Activated T-cell treated with anti-CD3 and anti-CD28 coated beads, Interleukin-2, amount 50 U/mL, for 72 hours (primary cell): ENCODE measurements at regions not wholly inside any gene's neighbourhood (a gene's known extent, or its start where the extent isn't known, plus 50 kb on each side); places are given as distances from the start of the nearest gene placed in this dataset.

Experiments
- ATAC-seq, 2 donors: fragments of 150-1000 bp; cut with Tn5 transposase; replicated peaks in 1 of 2; 2 replicates each; pipeline ENCODE4 v1.10.0; 2021; ENCODE audit warnings: moderate library complexity in 2 of 2, mild to moderate bottlenecking in 1 of 2
- DNase-seq, 2 donors: peaks; one replicate each; pipeline ENCODE4 v3.0.0; 2021 to 2022; ENCODE audit warnings: mixed read lengths in 1 of 2
- H3K27ac Mint-ChIP-seq: one replicate; pipeline ENCODE4 v1.8.0; 2022; ENCODE audit warnings: mild to moderate bottlenecking, moderate library complexity, mixed read lengths
- H3K27me3 Mint-ChIP-seq: one replicate; pipeline ENCODE4 v1.8.0; 2022; ENCODE audit warnings: low read depth, mixed read lengths
- H3K36me3 Mint-ChIP-seq, 2 donors: one replicate each; pipeline ENCODE4 v1.8.0; 2022; ENCODE audit warnings: mixed read lengths in 2 of 2, mild to moderate bottlenecking in 1 of 2; ENCODE audit not compliant: insufficient read depth in 2 of 2
- H3K4me1 Mint-ChIP-seq: one replicate; pipeline ENCODE4 v1.8.0; 2022; ENCODE audit warnings: low read depth, mixed read lengths
- H3K4me3 Mint-ChIP-seq, 2 donors: one replicate each; pipeline ENCODE4 v1.8.0; 2022; ENCODE audit warnings: mild to moderate bottlenecking in 2 of 2, mixed read lengths in 2 of 2, moderate library complexity in 2 of 2
- H3K9me3 Mint-ChIP-seq, 2 donors: one replicate each; pipeline ENCODE4 v1.8.0; 2022; ENCODE audit warnings: mixed read lengths in 2 of 2

DNA sequence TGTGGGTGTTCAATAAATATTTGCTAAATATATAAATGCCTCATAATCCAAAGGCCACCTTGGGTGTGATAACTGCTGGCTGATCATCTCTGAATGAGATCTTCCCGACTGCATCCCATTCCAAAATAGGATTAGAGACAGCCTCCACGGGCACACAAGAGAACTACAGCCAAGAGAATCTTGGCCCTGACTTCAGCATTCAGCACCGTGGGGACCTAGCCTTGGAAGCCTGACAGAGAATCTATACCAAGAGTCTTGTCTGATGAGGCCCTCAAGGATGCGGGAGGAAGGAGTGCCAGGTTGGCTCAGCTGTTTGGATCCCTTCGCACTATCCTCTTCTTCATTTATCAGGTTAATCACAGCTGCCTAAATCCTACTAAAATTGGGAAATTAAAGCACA lies 85.8 kb downstream of the RBM43 start:
- DNase-seq (no peak), ATAC-seq (no peak)
- no peaks in the 10 kb centered on the region for H3K4me1 Mint-ChIP-seq
- no peaks in the 10 kb centered on the region for H3K36me3 Mint-ChIP-seq
- peaks cover 5% of the 10 kb centered on the region for H3K27me3 Mint-ChIP-seq
- H3K9me3 Mint-ChIP-seq: no peaks in the 10 kb centered on the region
- no peak overlapping the region for H3K27ac Mint-ChIP-seq
- no peak overlapping the region for H3K4me3 Mint-ChIP-seq

- ATAC-seq: no peak
- Mint-ChIP-seq H3K9me3 (no peaks in the 10 kb centered on the region), H3K27me3 (peaks cover 5% of the 10 kb centered on the region), H3K4me1 (no peaks in the 10 kb centered on the region), H3K4me3 (no peak overlapping the region), H3K27ac (no peak overlapping the region), H3K36me3 (no peaks in the 10 kb centered on the region)
- no peak for DNase-seq
Observed at GRCh38 chr2:151174127-151174526, 87.5 kb downstream of the RBM43 start.

- Mint-ChIP-seq H3K4me1 (no peaks in the 10 kb centered on the region), H3K9me3 (no peaks in the 10 kb centered on the region), H3K4me3 (no peak overlapping the region), H3K27me3 (peaks cover 5% of the 10 kb centered on the region), H3K36me3 (no peaks in the 10 kb centered on the region), H3K27ac (no peak overlapping the region)
- DNase-seq (no peak), ATAC-seq (no peak)
Observed at GRCh38 chr2:151171186-151171585, 90.5 kb downstream of the RBM43 start.

GRCh38 chr2:151166410-151166809 lies 95.3 kb downstream of the RBM43 start:
- H3K27me3 Mint-ChIP-seq: peaks cover 7% of the 10 kb centered on the region
- no peak overlapping the region for H3K27ac Mint-ChIP-seq
- no peaks in the 10 kb centered on the region for H3K36me3 Mint-ChIP-seq
- no peaks in the 10 kb centered on the region for H3K4me1 Mint-ChIP-seq
- no peaks in the 10 kb centered on the region for H3K9me3 Mint-ChIP-seq
- no peak for ATAC-seq
- no peak for DNase-seq
- H3K4me3 Mint-ChIP-seq: no peak overlapping the region

GRCh38 chr2:151165105-151165684 lies 96.5 kb downstream of the RBM43 start:
- no peak for ATAC-seq
- Mint-ChIP-seq H3K27ac (no peak overlapping the region), H3K27me3 (peaks cover 7% of the 10 kb centered on the region), H3K36me3 (no peaks in the 10 kb centered on the region), H3K4me3 (no peak overlapping the region), H3K4me1 (no peaks in the 10 kb centered on the region), H3K9me3 (no peaks in the 10 kb centered on the region)
- DNase-seq: no peak

DNA sequence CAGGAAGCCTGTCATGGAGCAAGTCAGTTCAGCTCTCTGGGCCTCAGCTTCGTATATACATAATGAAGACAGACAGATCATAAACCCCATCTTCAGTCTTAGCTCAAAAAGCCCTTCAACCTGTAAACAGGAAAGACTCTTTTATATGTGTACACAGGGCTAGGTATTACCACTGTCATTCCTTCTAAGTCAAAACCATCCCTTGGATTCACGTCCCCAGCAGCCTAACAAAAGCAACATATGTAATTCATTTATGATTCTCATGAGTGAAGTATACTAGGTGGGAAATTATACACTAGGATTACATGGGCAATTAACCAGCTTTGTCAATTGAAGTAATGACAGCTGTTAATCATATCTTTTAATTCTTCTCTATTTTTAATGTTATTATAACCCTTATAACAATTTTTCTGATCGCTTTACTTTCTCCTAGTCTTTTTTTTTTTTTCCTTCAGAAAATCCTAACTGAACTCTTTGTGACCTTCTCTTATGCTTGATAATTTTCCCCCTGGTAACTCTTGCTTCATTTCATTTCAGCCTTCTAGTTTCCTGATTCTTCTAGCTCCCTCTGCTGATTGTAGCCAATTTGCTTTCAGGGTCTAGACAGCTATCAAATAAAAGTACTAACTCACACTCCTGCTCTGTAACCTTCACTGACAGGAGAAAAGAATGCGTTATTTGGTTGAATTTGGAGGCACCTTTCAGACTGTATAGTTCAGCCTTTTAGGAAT lies 99.7 kb downstream of the RBM43 start:
- H3K27ac Mint-ChIP-seq: no peak overlapping the region
- H3K4me1 Mint-ChIP-seq: no peaks in the 10 kb centered on the region
- H3K9me3 Mint-ChIP-seq: no peaks in the 10 kb centered on the region
- H3K4me3 Mint-ChIP-seq: no peak overlapping the region
- no peak for DNase-seq
- H3K36me3 Mint-ChIP-seq: no peaks in the 10 kb centered on the region
- H3K27me3 Mint-ChIP-seq: peaks cover 7% of the 10 kb centered on the region
- ATAC-seq: no peak

- no peak overlapping the region for H3K4me3 Mint-ChIP-seq
- no peaks in the 10 kb centered on the region for H3K36me3 Mint-ChIP-seq
- H3K27me3 Mint-ChIP-seq: peaks cover 5% of the 10 kb centered on the region
- peaks cover 0 to 3% of the 10 kb centered on the region in 2 donors for H3K9me3 Mint-ChIP-seq
- DNase-seq (no peak), ATAC-seq (no peak)
- H3K4me1 Mint-ChIP-seq: no peaks in the 10 kb centered on the region
- no peak overlapping the region for H3K27ac Mint-ChIP-seq
Observed at GRCh38 chr2:151159109-151159662, 102.5 kb downstream of the RBM43 start.

- ATAC-seq (no peak), DNase-seq (no peak)
- Mint-ChIP-seq H3K27me3 (peaks cover 5% of the 10 kb centered on the region), H3K4me3 (no peak overlapping the region), H3K36me3 (no peaks in the 10 kb centered on the region), H3K9me3 (peaks cover 0 to 5% of the 10 kb centered on the region in 2 donors), H3K4me1 (no peaks in the 10 kb centered on the region), H3K27ac (no peak overlapping the region)
Observed at GRCh38 chr2:151157000-151157735, 104.5 kb downstream of the RBM43 start.

GRCh38 chr2:151156431-151156830 lies 105.2 kb downstream of the RBM43 start:
- Mint-ChIP-seq H3K4me1 (no peaks in the 10 kb centered on the region), H3K27ac (no peak overlapping the region), H3K4me3 (no peak overlapping the region), H3K36me3 (no peaks in the 10 kb centered on the region), H3K9me3 (peaks cover 0 to 5% of the 10 kb centered on the region in 2 donors), H3K27me3 (peaks cover 5% of the 10 kb centered on the region)
- ATAC-seq (peak in 1 of 2 donors; percentile 32), DNase-seq (no peak)

- DNase-seq (no peak), ATAC-seq (no peak)
- Mint-ChIP-seq H3K4me1 (no peaks in the 10 kb centered on the region), H3K27me3 (peaks cover 14% of the 10 kb centered on the region), H3K4me3 (no peak overlapping the region), H3K9me3 (peaks cover 0 to 5% of the 10 kb centered on the region in 2 donors), H3K36me3 (no peaks in the 10 kb centered on the region), H3K27ac (no peak overlapping the region)
Observed at GRCh38 chr2:151153601-151154000, 108.1 kb downstream of the RBM43 start.

DNA sequence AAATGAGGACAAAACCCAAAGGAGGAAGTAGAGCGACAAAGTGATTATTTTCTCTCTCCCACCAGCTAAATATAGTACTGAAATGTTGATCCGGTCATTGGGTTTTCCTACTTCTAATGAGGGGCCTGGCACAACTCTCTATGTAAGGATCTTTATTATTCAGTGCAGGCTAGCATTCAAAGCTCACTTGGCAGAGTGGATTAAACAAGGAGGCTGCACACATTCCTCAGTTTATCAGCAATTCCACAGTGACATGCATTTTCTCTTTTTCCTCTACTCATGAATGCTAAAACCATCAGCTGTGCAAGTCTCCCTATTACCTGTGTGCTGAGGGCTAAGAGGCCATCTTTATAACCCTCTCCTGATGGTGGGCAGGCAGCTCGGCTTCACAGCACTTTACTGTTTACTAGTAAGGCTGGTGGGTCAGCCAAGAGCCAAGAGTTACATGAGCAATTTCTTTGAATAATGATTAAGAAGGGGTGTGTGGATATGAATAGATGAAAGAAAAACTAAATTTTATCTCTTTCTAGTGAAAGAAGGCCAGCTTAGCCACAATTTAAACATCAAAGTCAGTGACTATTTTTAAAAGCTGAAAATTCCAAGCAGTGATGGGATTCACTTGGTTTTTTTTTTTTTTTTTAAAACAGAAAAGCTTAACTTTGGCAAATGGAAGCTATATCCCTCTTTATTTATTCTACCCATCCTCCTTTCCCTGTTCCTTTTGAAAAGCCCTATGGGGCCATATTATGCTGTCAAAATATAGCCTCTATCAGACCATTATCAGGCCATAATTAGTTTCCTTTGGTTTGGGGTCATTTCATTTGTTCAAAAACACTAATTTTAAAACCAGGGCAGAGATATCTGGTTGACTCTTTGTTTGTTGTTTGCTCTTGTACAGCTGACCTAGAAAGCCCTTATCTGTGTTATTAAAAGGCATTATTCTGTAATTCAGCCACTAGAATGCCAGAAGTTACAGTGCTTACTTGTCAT lies 111.0 kb downstream of the RBM43 start:
- Mint-ChIP-seq H3K4me3 (no peak overlapping the region), H3K27ac (no peak overlapping the region), H3K36me3 (no peaks in the 10 kb centered on the region), H3K4me1 (no peaks in the 10 kb centered on the region), H3K9me3 (peaks cover 0 to 5% of the 10 kb centered on the region in 2 donors), H3K27me3 (peaks cover 15% of the 10 kb centered on the region)
- DNase-seq (no peak), ATAC-seq (no peak)

DNA sequence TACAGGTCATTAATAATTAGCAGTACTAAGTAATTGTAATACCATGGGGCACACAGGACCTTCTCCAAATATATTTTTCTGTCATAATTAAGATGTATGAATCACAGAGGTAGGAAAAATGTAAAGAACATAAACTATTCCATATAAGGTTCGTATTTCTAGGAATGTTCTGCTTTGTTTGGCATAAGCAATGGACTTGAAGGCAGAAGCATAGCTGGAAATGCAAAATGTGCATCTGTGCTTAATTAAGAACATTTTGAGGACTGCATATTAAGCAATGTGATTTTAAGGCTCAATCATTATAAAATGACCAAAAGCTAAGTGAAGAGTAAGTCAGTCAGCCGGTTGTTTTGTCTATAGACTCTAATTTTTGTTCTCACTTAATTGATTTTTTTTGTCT lies 123.2 kb downstream of the RBM43 start:
- H3K4me1 Mint-ChIP-seq: no peaks in the 10 kb centered on the region
- ATAC-seq (no peak), DNase-seq (no peak)
- H3K4me3 Mint-ChIP-seq: no peak overlapping the region
- H3K9me3 Mint-ChIP-seq: no peaks in the 10 kb centered on the region
- H3K27ac Mint-ChIP-seq: no peak overlapping the region
- no peaks in the 10 kb centered on the region for H3K36me3 Mint-ChIP-seq
- H3K27me3 Mint-ChIP-seq: no peaks in the 10 kb centered on the region
